Spleen (tissue), 11 donors: ENCODE measurements at regions not wholly inside any gene's neighbourhood (a gene's known extent, or its start where the extent isn't known, plus 50 kb on each side); places are given as distances from the start of the nearest gene placed in this dataset.

Experiments used
- DNase-seq: peaks from one replicate; pipeline ENCODE4 v3.0.0-alpha.2; 2020
- H3K27ac ChIP-seq, 8 donors: fragments of 200-600 bp; sonication (generic) in 7 of 8; 1 replicate in 4 of 8; 2 replicates in 4 of 8; pipeline versions ENCODE4 v1.5.0 to v1.8.0; 2016 to 2021; ENCODE audit warnings: inconsistent platforms in 4 of 8, mild to moderate bottlenecking in 4 of 8, moderate library complexity in 1 of 8
- H3K27me3 ChIP-seq, 7 donors: fragments of 200-600 bp; sonication (generic) in 6 of 7; replicated peaks in 1 of 7; 1 replicate in 4 of 7; 2 replicates in 3 of 7; pipeline versions ENCODE4 v1.5.0 to v1.8.0; 2016 to 2021; ENCODE audit warnings: inconsistent platforms in 3 of 7, mild to moderate bottlenecking in 1 of 7
- H3K36me3 ChIP-seq, 6 donors: fragments of 200-600 bp; sonication (generic) in 5 of 6; 1 replicate in 4 of 6; 2 replicates in 2 of 6; pipeline versions ENCODE4 v1.5.0 to v1.8.0; 2016 to 2021; ENCODE audit warnings: inconsistent platforms in 2 of 6
- H3K4me1 ChIP-seq, 6 donors: fragments of 200-600 bp; sonication (generic) in 5 of 6; 1 replicate in 3 of 6; 2 replicates in 3 of 6; pipeline versions ENCODE4 v1.5.0 to v1.8.0; 2016 to 2021; ENCODE audit warnings: inconsistent platforms in 3 of 6
- H3K4me3 ChIP-seq, 8 donors: fragments of 200-600 bp; sonication (generic) in 7 of 8; 1 replicate in 4 of 8; 2 replicates in 4 of 8; pipeline versions ENCODE4 v1.5.0 to v1.8.0; 2016 to 2021; ENCODE audit warnings: inconsistent platforms in 4 of 8, mild to moderate bottlenecking in 4 of 8, moderate library complexity in 2 of 8
- H3K9me3 ChIP-seq, 8 donors: fragments of 200-600 bp; sonication (generic) in 7 of 8; 1 replicate in 4 of 8; 2 replicates in 4 of 8; pipeline versions ENCODE4 v1.5.0 to v1.8.0; 2016 to 2021; ENCODE audit warnings: inconsistent platforms in 4 of 8
- POLR2A ChIP-seq, 3 donors: fragments of 450-650 bp; IDR thresholded peaks; one replicate each; pipeline ENCODE4 v1.5.1; 2017; ENCODE audit warnings: antibody characterized with exemption in 3 of 3, mild to moderate bottlenecking in 1 of 3
- POLR2AphosphoS5 ChIP-seq, 3 donors: sonication (generic); formaldehyde crosslinking; IDR thresholded peaks; one replicate each; pipeline ENCODE4 v1.5.1; 2017; ENCODE audit warnings: antibody characterized with exemption in 3 of 3
- WGBS, 5 donors: extraction: QIAGEN DNeasy Blood & Tissue Kit in 3 of 5; methylation state at CpG; one replicate each; pipeline versions ENCODE4 v1.1.5 to v1.1.7; 2013 to 2018; 5-methylcytosine and 5-hydroxymethylcytosine counted together
- intact Hi-C: fragments of 100-400 bp; cut with DNase I; formaldehyde crosslinking; loops from one replicate; pipeline ENCODE4 v1.15.0; 2023; ENCODE audit warnings: low total_unique reads
- microRNA-seq, 3 donors: library from miRNA; unstranded; fragments of <30 nt; microRNA quantifications; one replicate each; pipeline versions ENCODE4 to v1.1.0, GENCODE V29; 2019 to 2020
- small RNA-seq, 4 donors: library from RNA; depleted of rRNA; stranded (forward); fragments of <200 nt; gene quantifications; one replicate each; pipeline ENCODE3, GENCODE V24; 2016
- TF ChIP-seq, protein P1 (sequence below), 11 experiments: fragments of 200-600 bp in 7 of 11; fragments of 450-650 bp in 4 of 11; sonication (generic) in 4 of 11; IDR thresholded peaks in 8 of 11; conservative IDR thresholded peaks in 3 of 11; 1 replicate in 7 of 11; 2 replicates in 4 of 11; pipeline versions ENCODE4 v1.4.0 to v1.8.0; 2016 to 2021; ENCODE audit warnings: antibody characterized with exemption in 11 of 11, inconsistent platforms in 4 of 11, mild to moderate bottlenecking in 1 of 11
- donor health status: healthy with polysubstance abuse.
- donor health status: DM: no; HTN: no; CAD: no; lungs with moderate emphysema.
- donor health status: DM: no; HTN: no; CAD: no.
- donor health status: Bipolar disorder and iron deficiency.
- donor health status: healthy.
- donor health status: DM: no; HTN: no; CAD: no.
- donor health status: DM: yes; HTN: yes; CAD: no.

DNA sequence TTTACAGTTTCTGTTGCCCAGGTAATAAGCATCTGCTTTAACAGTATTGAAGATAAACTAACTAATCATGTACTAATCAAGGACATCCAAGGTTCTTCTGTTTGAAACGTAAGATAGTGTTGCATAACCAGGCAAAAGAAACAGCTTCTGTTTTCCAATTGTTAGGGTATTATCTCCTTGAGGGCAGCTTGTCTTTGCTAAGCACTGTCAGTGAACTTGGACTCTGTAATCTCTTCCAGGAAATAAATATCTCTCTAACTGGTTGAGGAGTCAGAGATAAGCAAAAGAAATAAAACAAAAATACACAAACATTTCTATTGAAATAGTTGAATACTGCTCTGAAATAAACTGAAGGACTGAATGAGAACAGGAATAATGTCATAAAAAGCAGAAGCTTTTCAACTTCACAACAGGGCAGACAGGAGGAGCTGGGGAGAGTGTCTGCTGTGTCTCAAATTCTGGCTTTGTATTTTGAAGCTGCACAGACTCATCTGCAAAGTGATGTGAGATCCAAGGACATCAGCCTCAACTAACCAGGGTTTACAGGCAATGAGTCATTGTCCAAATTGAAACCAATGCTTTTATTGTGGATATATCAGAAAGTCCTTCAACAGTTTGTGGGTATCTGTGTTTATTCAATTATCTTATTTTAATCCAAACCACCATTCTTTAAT is 1253.0 kb upstream of the PCDH7 start:
- H3K36me3 ChIP-seq, result no peaks in the 10 kb centered on the region
- H3K4me1 ChIP-seq, result no peaks in the 10 kb centered on the region
- no peak for DNase-seq
- peaks cover 0 to 9% (median under 1%) of the 10 kb centered on the region in 8 donors for H3K9me3 ChIP-seq
- intact Hi-C loops, result no loop called here
- H3K27ac ChIP-seq, result no peak overlapping the region
- 53 to 75% (median 64%) methylated on average over 1 of the region's 1 CpG for WGBS, 5 donors
- TF ChIP-seq POLR2AphosphoS5 (IDR thresholded peaks at IDR 0.05) (no peak), POLR2A (IDR thresholded peaks at IDR 0.05) (no peak)
- TF ChIP-seq, protein P1, sequence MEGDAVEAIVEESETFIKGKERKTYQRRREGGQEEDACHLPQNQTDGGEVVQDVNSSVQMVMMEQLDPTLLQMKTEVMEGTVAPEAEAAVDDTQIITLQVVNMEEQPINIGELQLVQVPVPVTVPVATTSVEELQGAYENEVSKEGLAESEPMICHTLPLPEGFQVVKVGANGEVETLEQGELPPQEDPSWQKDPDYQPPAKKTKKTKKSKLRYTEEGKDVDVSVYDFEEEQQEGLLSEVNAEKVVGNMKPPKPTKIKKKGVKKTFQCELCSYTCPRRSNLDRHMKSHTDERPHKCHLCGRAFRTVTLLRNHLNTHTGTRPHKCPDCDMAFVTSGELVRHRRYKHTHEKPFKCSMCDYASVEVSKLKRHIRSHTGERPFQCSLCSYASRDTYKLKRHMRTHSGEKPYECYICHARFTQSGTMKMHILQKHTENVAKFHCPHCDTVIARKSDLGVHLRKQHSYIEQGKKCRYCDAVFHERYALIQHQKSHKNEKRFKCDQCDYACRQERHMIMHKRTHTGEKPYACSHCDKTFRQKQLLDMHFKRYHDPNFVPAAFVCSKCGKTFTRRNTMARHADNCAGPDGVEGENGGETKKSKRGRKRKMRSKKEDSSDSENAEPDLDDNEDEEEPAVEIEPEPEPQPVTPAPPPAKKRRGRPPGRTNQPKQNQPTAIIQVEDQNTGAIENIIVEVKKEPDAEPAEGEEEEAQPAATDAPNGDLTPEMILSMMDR (IDR thresholded peaks at IDR 0.05 in 8 of 11, conservative IDR thresholded peaks at IDR 0.05 in 3 of 11), result no peak
- no peaks in the 10 kb centered on the region for H3K27me3 ChIP-seq
- no peak overlapping the region for H3K4me3 ChIP-seq

Small RNAs in the stretch of these regions (microRNA-seq; reads per million reads assigned to microRNA genes)
- gene MIR4275, result 0 reads per million in 3 donors

Small RNAs in the stretch of these regions (small RNA-seq; reads per million reads assigned to genes)
- gene RF00019 (0 reads per million in 4 donors), gene RN7SL101P (0 reads per million in 4 donors)
